ENCODE measurements at regions not wholly inside any gene's neighbourhood (a gene's known extent, or its start where the extent isn't known, plus 50 kb on each side); places are given as distances from the start of the nearest gene placed in this dataset.

GRCh38 chr7:10225275-10225674 is 748.4 kb upstream of the PHF14 start:
- intact Hi-C loops (cut with DNase I) = no loop called here
- H3K36me3 ChIP-seq = no peaks in the 10 kb centered on the region
- H3K27me3 ChIP-seq = no peaks in the 10 kb centered on the region
- ATAC-seq (no peak), DNase-seq (no peak)
- H3K4me3 ChIP-seq = no peak overlapping the region
- no peaks in the 10 kb centered on the region for H3K9me3 ChIP-seq
- H3K27ac ChIP-seq = no peak overlapping the region
- no peak for TF ChIP-seq CTCF (IDR thresholded peaks at IDR 0.05)
- no peaks in the 10 kb centered on the region for H3K4me1 ChIP-seq

GRCh38 chr7:10237306-10237705 is 736.4 kb upstream of the PHF14 start:
- H3K4me1 ChIP-seq = no peaks in the 10 kb centered on the region
- no peaks in the 10 kb centered on the region for H3K9me3 ChIP-seq
- no peak overlapping the region for H3K27ac ChIP-seq
- no peaks in the 10 kb centered on the region for H3K36me3 ChIP-seq
- H3K27me3 ChIP-seq = no peaks in the 10 kb centered on the region
- no peak overlapping the region for H3K4me3 ChIP-seq
- no peak for TF ChIP-seq CTCF (IDR thresholded peaks at IDR 0.05)
- ATAC-seq = no peak
- intact Hi-C loops (cut with DNase I) = no loop called here
- no peak for DNase-seq

DNA sequence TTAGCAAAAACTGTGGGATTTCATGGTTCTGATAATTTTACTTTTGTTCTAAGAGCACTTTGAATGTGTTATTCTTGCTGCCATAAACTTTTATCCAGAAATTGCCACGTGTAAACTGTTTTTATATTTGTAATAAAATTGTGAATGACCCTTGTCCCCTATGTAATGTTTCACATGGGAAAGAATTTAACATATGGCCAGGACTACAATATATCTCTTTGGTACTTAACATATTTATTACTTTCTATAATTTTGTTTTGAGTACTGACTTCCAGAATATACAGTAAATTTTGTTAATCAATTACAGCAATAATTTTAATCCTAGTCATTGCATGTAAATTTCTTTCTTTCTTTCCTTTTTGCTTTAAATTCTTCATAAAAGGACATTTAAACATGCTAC is 735.0 kb upstream of the PHF14 start:
- no peak overlapping the region for H3K27ac ChIP-seq
- DNase-seq (no peak), ATAC-seq (no peak)
- H3K27me3 ChIP-seq = no peaks in the 10 kb centered on the region
- no peaks in the 10 kb centered on the region for H3K36me3 ChIP-seq
- intact Hi-C loops (cut with DNase I) = no loop called here
- no peak for TF ChIP-seq CTCF (IDR thresholded peaks at IDR 0.05)
- H3K9me3 ChIP-seq = no peaks in the 10 kb centered on the region
- H3K4me1 ChIP-seq = no peaks in the 10 kb centered on the region
- no peak overlapping the region for H3K4me3 ChIP-seq

DNA sequence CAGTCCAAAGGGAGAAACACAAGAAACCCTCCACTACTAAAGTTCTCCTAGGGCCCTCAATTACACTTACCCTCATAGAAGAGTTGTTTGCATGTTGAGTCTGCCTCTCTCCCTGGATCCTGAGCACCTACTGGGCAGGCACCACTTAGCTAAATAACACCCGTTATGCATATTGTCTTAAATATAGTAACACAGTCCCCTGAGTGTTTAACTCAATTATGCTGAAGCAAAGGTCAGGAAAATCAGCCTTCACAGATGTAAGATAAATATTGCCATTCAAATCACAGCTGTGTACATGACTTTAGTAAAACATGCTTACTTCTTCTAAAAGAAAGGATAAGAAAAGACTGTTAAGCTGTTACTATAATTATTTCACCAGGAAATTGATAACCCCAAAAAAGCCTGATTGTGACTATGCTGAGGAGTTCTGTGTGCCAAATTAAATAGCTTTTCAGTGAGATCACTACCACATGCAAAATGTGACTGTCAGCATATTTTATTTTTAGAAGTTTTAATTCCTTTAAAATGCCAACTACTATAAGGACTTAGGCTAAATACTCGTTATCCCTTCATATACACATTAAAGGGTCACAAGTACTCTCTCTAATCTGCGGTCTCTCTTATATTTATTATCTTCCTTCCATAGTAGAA is 733.9 kb upstream of the PHF14 start:
- Histone ChIP-seq H3K4me3 (no peak overlapping the region), H3K27ac (no peak overlapping the region), H3K4me1 (no peaks in the 10 kb centered on the region), H3K27me3 (no peaks in the 10 kb centered on the region), H3K36me3 (no peaks in the 10 kb centered on the region), H3K9me3 (no peaks in the 10 kb centered on the region)
- TF ChIP-seq CTCF (IDR thresholded peaks at IDR 0.05) = no peak
- ATAC-seq = peak; percentile 57
- DNase-seq = no peak
- intact Hi-C loops (cut with DNase I) = no loop called here

DNA sequence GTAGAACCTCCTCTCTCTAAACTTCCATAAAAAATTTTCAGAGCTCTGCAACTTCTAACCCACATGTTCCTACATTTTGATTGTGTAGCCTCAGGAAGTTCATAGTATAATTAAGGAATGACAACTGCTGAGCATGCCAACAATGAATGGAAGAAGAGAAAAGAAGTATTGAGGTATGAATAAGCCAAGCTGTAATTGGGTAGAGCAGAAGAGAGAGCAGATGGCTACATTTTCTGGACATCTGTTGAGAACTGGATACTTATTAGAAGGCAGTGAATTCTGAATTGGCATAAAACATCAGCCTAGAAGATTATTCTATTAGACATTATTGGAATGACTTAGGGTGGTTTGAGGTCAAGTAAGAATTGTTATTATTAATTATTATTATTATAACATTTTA is 728.3 kb upstream of the PHF14 start:
- Histone ChIP-seq H3K9me3 (no peaks in the 10 kb centered on the region), H3K27ac (no peak overlapping the region), H3K4me3 (no peak overlapping the region), H3K27me3 (no peaks in the 10 kb centered on the region), H3K36me3 (no peaks in the 10 kb centered on the region), H3K4me1 (no peaks in the 10 kb centered on the region)
- no peak for TF ChIP-seq CTCF (IDR thresholded peaks at IDR 0.05)
- no peak for DNase-seq
- intact Hi-C loops (cut with DNase I) = no loop called here
- ATAC-seq = no peak

- intact Hi-C loops (cut with DNase I) = no loop called here
- H3K36me3 ChIP-seq = no peaks in the 10 kb centered on the region
These were observed 716.2 kb upstream of the PHF14 start for GRCh38 chr7:10257438-10257837.

More at GRCh38 chr7:10257438-10257837, 716.2 kb upstream of the PHF14 start:
- no peak for DNase-seq
- TF ChIP-seq CTCF (IDR thresholded peaks at IDR 0.05) = no peak
- ATAC-seq = no peak
- Histone ChIP-seq H3K4me1 (no peaks in the 10 kb centered on the region), H3K4me3 (no peak overlapping the region), H3K9me3 (no peaks in the 10 kb centered on the region), H3K27ac (no peak overlapping the region), H3K27me3 (no peaks in the 10 kb centered on the region)

All from upper lobe of right lung (tissue), 1 donor.